H1 (cell line): ENCODE measurements at regions not wholly inside any gene's neighbourhood (a gene's known extent, or its start where the extent isn't known, plus 50 kb on each side); places are given as distances from the start of the nearest gene placed in this dataset.

ENCODE experiments used
- TF ChIP-seq, protein P1 (sequence below): fragments of 300-600 bp; sonication (generic); IDR thresholded peaks from 2 replicates; pipeline ENCODE4 v1.7.1; 2012; ENCODE audit warnings: low read length, moderate library complexity, mild to moderate bottlenecking, inconsistent platforms; ENCODE audit not compliant: insufficient replicate concordance

DNA sequence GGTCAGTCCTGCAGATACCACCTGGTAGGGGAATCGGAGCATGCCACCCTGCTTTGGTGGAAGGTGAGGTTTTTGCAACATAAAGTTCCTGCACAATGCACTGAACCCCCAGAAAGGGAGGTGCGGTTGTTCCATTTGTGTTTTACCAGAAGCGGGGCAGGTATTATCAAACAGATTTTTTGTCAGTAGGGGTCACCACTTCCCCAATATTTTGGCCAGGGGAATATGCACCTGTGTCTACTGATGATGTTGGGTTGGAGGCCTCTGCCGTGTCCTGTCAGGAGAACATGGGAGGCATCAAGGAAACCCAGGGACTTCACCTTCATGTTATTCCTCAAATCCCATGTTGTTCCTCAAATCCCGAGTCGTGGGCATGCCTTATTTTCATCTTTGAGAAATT is 438.7 kb downstream of the NTRK2 start (continued):
- TF ChIP-seq, protein P1, sequence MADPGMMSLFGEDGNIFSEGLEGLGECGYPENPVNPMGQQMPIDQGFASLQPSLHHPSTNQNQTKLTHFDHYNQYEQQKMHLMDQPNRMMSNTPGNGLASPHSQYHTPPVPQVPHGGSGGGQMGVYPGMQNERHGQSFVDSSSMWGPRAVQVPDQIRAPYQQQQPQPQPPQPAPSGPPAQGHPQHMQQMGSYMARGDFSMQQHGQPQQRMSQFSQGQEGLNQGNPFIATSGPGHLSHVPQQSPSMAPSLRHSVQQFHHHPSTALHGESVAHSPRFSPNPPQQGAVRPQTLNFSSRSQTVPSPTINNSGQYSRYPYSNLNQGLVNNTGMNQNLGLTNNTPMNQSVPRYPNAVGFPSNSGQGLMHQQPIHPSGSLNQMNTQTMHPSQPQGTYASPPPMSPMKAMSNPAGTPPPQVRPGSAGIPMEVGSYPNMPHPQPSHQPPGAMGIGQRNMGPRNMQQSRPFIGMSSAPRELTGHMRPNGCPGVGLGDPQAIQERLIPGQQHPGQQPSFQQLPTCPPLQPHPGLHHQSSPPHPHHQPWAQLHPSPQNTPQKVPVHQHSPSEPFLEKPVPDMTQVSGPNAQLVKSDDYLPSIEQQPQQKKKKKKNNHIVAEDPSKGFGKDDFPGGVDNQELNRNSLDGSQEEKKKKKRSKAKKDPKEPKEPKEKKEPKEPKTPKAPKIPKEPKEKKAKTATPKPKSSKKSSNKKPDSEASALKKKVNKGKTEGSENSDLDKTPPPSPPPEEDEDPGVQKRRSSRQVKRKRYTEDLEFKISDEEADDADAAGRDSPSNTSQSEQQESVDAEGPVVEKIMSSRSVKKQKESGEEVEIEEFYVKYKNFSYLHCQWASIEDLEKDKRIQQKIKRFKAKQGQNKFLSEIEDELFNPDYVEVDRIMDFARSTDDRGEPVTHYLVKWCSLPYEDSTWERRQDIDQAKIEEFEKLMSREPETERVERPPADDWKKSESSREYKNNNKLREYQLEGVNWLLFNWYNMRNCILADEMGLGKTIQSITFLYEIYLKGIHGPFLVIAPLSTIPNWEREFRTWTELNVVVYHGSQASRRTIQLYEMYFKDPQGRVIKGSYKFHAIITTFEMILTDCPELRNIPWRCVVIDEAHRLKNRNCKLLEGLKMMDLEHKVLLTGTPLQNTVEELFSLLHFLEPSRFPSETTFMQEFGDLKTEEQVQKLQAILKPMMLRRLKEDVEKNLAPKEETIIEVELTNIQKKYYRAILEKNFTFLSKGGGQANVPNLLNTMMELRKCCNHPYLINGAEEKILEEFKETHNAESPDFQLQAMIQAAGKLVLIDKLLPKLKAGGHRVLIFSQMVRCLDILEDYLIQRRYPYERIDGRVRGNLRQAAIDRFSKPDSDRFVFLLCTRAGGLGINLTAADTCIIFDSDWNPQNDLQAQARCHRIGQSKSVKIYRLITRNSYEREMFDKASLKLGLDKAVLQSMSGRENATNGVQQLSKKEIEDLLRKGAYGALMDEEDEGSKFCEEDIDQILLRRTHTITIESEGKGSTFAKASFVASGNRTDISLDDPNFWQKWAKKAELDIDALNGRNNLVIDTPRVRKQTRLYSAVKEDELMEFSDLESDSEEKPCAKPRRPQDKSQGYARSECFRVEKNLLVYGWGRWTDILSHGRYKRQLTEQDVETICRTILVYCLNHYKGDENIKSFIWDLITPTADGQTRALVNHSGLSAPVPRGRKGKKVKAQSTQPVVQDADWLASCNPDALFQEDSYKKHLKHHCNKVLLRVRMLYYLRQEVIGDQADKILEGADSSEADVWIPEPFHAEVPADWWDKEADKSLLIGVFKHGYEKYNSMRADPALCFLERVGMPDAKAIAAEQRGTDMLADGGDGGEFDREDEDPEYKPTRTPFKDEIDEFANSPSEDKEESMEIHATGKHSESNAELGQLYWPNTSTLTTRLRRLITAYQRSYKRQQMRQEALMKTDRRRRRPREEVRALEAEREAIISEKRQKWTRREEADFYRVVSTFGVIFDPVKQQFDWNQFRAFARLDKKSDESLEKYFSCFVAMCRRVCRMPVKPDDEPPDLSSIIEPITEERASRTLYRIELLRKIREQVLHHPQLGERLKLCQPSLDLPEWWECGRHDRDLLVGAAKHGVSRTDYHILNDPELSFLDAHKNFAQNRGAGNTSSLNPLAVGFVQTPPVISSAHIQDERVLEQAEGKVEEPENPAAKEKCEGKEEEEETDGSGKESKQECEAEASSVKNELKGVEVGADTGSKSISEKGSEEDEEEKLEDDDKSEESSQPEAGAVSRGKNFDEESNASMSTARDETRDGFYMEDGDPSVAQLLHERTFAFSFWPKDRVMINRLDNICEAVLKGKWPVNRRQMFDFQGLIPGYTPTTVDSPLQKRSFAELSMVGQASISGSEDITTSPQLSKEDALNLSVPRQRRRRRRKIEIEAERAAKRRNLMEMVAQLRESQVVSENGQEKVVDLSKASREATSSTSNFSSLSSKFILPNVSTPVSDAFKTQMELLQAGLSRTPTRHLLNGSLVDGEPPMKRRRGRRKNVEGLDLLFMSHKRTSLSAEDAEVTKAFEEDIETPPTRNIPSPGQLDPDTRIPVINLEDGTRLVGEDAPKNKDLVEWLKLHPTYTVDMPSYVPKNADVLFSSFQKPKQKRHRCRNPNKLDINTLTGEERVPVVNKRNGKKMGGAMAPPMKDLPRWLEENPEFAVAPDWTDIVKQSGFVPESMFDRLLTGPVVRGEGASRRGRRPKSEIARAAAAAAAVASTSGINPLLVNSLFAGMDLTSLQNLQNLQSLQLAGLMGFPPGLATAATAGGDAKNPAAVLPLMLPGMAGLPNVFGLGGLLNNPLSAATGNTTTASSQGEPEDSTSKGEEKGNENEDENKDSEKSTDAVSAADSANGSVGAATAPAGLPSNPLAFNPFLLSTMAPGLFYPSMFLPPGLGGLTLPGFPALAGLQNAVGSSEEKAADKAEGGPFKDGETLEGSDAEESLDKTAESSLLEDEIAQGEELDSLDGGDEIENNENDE, result no peak
